ENCODE measurements at regions not wholly inside any gene's neighbourhood (a gene's known extent, or its start where the extent isn't known, plus 50 kb on each side); places are given as distances from the start of the nearest gene placed in this dataset.

DNA sequence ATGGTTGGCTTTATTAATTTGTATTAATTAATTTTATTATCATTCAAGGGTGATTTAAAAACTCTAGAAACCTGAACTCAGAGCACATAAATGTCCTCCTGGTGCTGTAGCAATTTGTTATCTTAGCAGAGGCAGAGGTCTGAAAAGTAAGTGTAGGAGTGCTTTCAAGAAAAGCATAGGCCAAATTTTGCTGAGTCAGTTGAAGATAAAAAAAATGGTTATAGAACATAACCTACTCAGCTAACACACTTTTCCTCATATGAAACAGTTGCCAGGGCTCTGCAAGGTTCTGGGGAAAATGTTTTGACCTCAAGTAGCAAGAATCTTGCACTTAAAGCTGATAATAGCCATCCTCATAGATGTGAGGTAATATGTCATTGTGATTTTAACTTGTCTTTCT is 53.5 kb upstream of the CHODL start:
- DNase-seq = no peak

DNA sequence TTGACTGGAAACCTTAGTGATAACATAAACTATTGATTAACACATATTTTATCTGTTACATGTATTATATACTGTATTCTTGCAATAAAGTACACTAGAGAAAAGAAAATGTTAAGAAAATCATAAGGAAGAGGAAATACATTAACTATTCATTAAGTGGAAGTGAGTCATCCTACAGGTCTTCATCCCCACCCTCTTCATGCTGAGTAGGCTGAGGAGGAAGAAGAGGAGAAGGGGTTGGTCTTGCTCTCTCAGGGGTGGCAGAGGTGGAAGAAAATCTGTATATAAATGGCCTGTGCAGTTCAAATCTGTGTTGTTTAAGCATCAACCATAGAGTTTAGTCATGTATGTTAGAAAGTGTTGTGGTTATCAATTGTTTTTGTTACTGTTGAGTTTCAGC is 66.1 kb upstream of the CHODL start:
- DNase-seq = no peak

DNA sequence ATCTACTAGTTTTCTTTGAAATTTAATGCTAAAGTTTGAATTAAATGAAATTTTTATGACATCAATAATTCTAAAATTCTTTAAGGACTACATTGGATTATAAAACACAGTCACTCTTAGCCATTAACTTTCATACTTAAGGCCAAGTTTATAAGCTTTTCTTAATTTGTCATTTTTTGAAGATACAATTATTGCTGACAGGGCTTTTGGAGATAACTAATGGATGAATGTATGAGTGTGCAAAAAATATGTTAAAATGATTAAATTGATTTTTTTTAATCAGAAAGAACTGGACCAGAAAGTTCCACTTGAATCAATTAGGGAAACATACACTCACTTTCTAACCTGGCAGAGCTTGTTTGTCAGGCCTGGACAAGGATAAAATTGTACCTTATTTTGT is 70.3 kb upstream of the CHODL start:
- DNase-seq = no peak

DNA sequence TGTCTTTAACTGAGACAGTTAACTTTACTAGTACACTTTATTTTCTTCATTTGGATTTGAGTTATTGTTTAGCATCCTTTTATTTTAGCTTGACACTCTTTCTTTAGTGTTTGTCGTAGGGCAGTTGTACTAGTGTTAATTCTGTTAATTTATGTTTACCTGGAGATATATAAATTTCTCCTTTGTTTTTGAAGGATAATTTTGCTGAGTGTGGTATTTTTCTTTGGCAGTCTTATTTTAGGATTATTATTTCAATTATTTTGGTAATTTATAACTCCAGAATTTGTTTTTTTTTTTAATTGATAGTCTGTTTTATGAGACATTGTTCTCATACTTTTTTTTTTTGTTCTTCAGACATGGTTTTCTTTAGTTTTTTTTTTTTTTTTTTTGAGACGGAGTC is 73.8 kb upstream of the CHODL start:
- no peak for DNase-seq

DNA sequence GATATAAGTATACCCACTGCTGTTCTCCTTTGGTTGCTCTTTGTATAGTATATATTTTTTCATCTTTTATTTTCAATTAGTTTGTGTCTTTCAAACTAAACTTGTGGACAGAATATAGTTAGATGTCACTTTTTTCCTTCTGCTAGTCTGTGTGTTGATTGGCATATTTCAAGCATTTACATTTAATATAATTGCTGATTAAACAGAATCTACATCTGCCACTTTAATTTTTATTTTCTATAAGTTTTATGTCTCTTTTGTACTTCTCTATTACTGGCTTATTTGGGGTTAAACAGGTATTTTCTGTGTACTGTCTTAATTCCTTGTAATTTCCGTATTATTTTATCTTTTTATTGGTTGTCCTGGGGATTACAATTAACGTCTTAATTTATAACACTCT is 74.4 kb upstream of the CHODL start:
- DNase-seq = no peak

DNA sequence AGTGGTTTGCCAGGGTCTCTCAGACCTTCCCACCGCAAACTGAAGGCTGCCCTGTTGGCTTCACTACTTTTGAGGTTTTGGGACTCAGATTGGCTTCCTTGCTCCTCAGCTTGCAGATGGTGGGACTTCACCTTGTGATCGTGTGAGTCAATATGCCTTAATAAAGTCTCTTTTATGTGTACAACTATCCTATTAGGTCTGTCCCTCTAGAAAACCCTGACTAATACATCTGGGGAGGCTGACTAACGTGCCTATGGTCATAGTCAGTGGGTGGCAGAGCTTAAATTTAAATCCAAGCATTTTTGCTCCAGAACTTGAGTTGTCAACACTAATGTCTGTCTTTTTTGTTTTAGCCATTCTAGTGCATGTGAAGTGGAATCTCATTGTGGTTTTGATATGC is 76.5 kb upstream of the CHODL start:
- no peak for DNase-seq

DNA sequence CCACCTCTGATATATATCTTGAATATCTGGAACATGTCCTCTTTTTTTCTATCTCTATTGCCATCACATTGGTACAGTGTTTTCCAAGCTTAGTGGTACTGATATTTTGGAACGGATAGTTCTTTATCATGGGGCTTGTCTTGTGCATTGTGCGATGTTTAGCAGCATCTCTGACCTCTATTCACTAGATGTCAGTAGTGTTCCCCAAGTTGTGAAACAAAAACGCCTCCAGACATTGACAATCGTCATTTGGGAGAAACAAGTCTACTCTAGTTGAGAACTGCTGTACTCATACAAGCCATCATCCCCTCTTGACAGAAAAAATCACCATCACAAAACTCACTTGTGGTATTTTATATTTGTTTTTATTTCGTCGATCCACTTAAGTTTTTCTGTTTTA is 79.7 kb upstream of the CHODL start:
- DNase-seq = no peak

DNA sequence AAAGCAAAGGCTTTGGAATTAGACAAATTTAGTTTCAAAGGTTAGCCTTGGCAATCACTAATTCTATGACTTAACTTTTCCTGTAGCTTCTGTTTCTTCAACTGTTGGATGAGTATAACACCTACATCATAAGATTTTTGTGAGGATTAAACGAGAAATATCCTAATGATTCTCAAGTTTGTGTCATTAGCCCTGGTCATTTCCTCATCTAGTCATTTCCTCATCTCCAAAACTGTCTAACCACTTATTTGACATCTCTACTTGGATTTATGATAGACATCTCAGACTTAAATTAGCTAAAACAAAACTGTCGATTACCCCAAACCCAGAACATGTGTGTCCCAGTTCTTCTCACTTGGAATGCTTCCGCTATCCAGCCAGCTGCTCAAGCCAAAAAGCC is 80.2 kb upstream of the CHODL start:
- no peak for DNase-seq

DNA sequence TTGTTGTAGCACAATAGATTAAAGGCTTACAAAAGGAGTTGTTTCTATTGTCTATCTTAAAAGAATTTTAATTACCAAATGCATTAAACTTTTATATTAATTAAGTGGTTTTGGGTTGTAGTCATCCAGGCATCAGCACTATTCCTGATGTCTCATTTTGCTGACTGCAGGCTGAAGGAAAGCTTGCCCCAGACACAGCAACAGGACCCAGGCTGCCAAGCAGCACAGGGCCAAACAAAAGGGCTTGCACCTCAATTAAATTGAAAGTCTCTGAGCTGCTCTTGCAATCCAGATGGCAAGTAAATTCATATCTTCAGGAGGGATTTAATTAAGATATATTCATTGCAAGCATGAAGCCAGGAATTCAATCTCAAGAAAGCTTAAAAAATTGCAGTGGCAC is 80.7 kb upstream of the CHODL start:
- peak; percentile 10 for DNase-seq

DNA sequence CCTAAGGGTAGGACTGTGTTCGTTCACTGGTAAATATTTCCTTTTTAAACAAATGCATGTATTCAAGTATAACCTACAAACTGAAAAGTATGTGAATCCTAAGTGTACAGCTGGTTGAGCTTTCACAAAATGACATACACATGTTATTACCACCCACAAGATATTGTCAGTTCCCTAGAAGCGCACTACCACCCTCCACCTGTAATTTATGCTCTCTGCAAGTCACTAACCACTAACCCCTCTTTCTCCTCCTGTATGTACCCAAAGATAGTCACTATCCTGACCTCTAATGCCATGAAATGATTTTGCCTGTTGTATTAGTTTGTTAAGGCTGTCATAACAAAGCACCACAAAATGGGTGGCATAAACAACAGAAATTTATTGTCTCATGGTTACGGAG is 82.8 kb upstream of the CHODL start:
- DNase-seq = peak; percentile 6

DNA sequence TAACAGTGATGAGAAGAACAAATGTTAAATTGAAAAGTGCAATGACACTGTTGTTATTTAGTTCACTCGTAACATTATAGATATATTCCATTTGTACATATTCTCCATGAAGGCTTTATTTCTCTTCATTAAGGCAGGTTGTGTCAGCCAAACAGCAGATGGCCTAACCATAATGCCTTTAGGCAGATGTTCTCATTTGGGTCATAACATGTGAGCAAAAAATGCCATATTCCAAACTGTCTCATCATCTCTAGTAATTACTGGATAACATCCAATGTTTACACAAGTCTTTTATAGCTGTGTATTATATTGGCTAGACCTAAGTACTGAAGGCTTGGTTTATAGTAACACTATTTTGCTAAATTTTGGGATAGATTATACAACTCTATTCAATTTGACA is 87.2 kb upstream of the CHODL start:
- DNase-seq = peak; percentile 59

DNA sequence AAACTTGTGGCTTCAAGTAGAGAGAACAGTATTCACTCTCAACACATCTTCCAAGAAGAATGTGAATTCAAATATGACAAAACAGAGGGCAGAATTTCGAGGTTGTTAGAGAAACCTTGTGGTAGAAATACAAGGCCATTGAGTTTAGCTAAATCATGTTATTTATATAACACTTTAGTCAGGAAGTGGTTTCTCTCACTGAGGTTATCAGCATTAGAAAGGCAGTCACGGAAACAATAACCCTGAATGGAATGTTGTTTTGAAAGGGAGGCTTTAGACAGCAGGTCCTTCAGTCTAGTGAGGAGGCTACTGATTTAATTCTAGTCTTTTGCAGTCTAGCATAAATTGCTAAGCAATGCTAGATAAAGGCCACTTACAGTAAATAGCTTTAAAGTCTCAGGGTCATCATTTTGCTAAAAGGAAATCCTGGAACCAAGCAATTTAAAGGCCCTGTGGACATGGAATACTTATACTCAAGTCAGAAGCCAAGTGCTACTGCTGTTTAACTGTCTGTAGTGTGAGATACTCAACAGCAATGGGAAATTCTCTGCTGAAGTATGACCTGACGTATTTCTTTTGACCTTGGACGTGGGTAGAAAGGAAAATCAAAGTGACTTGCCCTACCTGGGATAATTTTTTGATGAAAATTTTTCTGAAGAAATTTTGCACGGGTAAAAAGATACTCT is 89.0 kb upstream of the CHODL start:
- DNase-seq = no peak

DNA sequence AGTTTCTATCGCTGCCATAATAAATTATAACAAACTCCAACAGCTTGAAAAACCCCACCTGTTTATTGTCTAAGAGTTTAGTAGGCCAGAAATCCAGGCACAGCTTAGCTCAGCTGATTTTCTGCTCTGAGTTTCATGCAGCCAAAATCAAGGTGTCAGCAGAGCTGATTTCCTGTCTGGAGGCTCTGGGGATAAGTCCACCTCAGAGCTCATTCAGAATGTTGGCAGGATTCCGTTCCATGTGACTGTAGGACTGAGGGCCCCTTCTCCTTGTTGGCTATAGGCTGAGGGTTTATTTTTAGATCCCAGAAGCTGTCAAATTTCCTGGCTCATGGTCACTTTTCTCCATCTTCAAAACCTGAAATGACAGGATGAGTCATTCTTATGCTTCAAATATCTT is 91.6 kb upstream of the CHODL start:
- DNase-seq = no peak

DNA sequence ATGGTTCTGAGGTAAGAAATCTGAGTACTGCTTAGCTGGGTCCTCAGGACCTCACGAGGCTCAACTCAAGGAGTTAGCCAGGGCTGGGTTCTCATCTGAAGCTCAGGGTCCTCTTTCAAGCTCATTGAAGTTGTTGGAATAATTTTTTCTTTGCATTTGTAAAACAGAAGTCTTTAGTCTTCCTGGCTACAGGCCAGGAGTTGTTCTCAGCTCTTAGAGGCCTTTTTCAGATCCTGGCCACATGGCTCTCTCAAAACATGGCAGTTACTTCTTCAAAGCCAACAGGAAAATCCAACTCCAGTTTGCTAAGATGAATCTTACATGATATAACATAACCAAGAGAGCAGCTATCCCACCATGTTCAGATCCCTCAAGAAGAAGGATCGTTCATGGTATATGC is 92.3 kb upstream of the CHODL start:
- no peak for DNase-seq

DNA sequence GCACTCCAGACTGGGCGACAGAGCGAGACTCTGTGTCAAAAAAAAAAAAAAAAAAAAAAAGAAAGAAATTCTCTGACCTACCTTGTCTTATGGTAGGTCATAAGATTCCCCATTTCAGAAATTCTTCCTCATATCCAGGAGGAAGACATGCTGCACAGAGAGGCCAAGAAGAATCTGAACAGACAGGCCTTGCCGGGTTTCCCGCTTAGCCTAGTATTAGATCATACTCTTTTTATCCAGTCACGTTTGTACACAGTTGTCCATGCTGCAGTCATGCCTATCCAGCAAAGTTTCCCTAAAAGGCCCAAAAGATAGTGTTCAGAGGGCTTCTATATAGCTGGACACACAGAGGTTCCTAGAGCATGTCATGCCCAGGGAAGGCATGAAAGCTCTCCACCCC is 93.6 kb upstream of the CHODL start:
- DNase-seq = no peak

DNA sequence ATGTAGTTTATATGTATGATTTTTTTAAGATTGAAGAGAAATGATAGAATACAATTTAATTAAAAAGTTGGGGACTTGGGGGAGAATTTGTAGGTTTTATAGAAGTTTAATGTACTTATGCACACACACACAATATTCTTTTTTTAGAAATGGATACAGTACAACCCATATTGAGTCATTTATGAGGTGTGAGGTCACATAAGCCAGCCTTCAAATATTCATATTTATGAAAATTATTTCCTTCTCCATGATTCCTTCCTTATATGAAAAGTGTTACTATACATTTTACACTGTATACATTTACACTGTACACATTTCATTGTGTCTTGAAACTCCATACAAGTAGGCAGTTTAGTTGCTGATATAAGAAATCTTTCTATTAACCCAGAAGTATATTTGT is 96.2 kb upstream of the CHODL start:
- DNase-seq = no peak

DNA sequence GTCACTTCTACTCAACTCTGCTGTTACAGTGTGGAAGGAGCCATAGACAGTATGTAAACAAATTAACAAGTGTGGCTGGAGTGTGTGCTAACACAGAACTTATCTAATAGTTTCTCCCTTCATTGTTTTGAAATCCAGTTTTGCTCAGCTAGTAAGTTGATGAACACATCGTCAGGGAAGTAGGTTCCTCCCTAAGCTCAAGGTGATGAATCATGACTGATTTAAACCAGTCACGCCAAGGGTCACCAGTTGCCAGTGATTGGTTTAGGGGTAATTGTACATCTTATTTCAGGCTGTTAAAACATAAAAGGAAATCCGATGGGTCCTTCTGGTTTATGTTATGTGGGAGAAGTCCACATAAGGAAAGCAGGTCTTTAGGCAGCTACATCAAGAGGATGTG is 97.0 kb upstream of the CHODL start:
- no peak for DNase-seq

DNA sequence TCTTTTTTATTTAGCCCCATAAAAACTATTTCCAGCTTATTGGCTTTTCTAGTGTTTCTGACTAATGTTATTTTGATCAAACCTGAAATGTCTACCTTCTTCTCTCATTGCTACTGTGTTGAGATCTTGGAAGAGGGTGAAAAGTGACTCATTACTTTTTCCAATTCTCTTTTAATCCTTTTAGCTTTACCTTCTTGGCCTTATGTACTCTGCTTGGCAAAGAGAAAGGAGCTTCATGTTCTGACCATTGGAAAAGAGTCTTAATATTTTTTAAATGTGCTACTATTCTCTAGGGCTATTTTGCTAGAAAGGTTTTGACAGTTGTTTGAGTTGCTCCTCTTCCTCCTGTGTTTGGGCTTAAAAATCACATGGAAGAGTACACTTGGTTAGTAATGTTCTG is 97.8 kb upstream of the CHODL start:
- no peak for DNase-seq

DNA sequence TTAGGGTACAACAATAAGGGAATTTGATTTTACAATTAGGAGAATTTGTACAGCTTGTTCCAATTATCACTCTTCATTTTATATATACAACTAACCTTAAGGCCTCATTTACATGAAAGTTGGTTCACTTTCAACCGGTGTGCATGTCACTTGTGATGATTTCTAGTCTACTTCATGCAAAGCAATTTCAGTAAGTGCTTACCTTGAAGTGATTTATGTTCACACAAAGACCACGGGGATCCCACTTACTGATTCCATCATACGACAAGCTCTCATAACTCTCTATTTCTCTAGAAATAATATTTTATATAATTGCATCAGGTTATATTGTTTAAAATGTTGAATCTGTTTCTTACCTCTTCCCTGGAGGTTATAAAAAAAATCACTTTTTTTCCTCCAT is 100.3 kb upstream of the CHODL start:
- DNase-seq = no peak

DNA sequence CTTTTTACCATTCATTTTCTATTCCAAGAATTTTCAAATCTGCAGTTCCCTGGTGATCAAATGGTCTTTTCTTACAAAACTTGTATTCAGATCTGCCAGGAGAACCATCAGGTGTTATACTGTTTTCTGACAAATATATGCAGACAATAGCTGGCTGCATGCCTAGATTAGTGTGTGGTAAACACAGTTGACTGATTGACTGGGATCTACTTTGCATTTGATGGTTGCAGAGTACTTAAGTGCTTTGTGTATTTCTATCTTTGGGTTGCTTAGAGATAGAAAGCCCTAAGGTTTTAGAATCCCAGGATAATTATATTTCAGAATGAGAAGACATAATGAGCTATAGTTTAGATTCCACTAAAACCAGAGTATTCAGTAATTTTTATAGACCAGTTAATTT is 102.0 kb upstream of the CHODL start:
- DNase-seq = peak; percentile 14

DNA sequence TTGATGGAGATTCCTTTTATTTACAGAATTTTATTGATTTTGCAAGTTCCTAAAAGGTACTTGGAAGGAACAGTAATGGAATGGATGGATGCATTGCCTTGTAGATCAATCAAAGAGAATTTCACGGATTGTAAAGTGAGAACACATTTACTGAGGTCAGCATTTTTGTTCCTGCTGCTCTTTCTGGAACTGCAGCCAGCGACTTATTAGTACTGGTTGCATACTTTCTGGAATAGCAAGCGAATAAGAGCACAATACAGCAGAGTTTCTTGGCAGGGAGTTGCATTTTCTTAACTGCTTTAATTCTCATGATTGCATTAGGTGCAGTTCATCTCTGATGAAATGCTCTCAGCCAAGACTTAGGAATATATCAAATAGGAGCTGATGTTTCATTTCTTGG is 106.1 kb upstream of the CHODL start:
- DNase-seq = no peak

DNA sequence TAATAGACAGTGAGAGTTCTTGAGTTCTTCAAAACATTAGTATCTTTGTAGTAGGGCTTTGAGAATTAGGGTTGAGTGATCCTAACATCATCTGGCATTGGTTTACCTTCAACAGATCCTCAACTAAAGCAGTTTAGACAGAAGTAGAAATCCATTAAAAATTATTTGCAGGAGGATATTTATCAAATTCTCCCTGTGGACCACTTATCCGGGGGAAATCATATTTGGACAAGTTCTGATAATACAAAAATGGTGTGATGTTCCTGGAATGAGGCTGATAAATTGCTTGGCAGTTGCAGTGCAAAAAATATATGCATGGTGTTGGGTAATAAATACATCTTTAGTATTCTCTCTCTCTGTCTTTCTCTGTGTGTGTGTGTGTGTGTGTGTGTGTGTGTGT is 115.1 kb upstream of the CHODL start:
- no peak for DNase-seq

DNA sequence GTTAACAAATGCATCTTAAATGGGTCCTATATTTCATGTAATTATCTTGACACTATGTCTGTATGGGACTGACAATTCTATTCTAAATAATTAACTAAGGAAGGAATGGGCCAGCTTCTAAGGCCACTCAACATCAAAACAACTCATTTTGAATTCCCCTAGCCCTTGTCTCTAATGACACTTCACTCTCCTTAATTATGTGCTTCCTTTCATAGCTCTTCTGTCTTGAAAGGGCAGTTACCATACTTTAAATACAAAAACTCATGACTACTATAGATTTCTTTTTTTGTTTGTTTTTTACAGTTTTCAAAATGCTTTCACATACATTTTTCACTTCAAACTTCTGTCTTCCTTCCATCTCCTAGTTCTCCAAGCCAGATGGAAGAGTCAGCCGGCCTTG is 126.1 kb upstream of the CHODL start:
- DNase-seq = no peak

DNA sequence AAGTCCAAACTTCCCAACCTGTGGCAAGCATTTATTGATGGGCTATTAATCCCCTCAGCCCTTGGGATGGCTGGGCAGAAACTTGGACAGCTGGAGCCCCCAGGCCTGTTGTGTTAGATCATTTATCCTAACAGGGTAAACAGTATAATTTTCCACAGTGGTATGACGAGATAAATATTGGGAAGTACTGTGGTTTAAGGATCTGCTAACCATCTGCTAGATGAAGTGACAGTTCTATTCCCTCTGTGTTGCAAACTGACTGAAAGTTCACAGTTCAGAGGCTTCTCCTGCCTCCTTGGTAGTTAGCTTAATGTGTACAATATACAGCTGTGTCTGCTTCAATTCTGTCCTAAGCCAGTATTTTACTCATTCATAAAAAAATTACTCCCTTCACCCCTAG is 127.5 kb upstream of the CHODL start:
- peak; percentile 17 for DNase-seq

DNA sequence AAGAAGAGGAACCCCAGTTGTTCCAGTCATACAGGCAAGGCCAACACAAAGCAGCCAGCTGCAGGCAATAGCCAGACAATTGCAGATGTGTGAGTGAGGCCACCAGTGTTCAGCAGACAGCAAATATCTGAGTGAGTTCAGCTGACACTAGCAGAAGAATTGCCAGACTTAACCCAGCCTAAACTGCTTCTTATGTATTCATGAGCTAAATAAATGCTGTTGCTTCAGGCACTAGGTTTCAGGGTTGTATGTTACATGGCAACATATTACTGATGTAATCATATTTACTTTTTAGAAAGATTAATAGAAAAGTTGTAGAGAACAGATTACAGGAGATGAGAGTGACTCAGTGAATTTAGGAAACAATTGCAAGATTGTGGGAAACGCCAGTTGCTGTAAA is 129.8 kb upstream of the CHODL start:
- no peak for DNase-seq

DNA sequence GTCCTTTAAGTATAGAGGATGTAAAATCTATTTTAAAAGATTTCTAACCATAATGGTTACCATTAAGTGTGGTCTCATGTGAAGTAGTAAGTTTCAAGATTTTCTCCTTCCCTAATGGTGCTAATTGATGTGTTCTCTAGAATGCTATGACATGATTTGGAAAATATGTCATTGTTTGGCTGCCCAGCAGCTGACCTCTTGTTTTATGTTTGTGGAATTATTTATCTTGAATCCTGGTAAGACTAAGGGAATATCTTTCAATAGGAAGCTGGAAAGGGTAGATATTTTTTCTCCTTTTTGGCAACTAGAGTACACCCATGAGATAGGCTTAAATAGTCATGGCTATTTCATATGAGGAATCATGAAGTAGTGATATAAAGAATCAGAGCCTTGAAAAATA is 139.8 kb upstream of the CHODL start:
- no peak for DNase-seq

All from NCI-H82 (cell line).